ENCODE measurements at regions not wholly inside any gene's neighbourhood (a gene's known extent, or its start where the extent isn't known, plus 50 kb on each side); places are given as distances from the start of the nearest gene placed in this dataset.

- Histone ChIP-seq H3K9ac (no peak overlapping the region), H3K27ac (no peak overlapping the region), H3K4me3 (no peak overlapping the region), H3K4me1 (peaks cover 31% of the 10 kb centered on the region), H3K36me3 (no peaks in the 10 kb centered on the region), H4K20me1 (no peaks in the 10 kb centered on the region), H3K4me2 (no peak overlapping the region), H3K9me3 (peaks cover 4% of the 10 kb centered on the region; the same call in 1 of the 2 replicates), H3K27me3 (no peaks in the 10 kb centered on the region)
- no peak for TF ChIP-seq Cebpa-rat (IDR thresholded peaks at IDR 0.05)
These were observed 182.1 kb downstream of the C12orf50 start for GRCh38 chr12:87847147-87847546.

GRCh38 chr12:87846045-87846444 lies 183.2 kb downstream of the C12orf50 start:
- H3K27ac ChIP-seq, result no peak overlapping the region
- H3K4me3 ChIP-seq, result no peak overlapping the region
- no peak overlapping the region for H3K9ac ChIP-seq
- H3K36me3 ChIP-seq, result no peaks in the 10 kb centered on the region
- H3K27me3 ChIP-seq, result no peaks in the 10 kb centered on the region
- H3K4me2 ChIP-seq, result no peak overlapping the region
- TF ChIP-seq Cebpa-rat (IDR thresholded peaks at IDR 0.05), result no peak
- H3K9me3 ChIP-seq, result no peaks in the 10 kb centered on the region
- H4K20me1 ChIP-seq, result no peaks in the 10 kb centered on the region
- H3K4me1 ChIP-seq, result peaks cover 31% of the 10 kb centered on the region

GRCh38 chr12:87841935-87842334 lies 187.3 kb downstream of the C12orf50 start:
- H3K27me3 ChIP-seq, result no peaks in the 10 kb centered on the region
- no peak for TF ChIP-seq Cebpa-rat (IDR thresholded peaks at IDR 0.05)

GRCh38 chr12:87836190-87836589 lies 193.0 kb downstream of the C12orf50 start:
- no peak overlapping the region for H3K4me2 ChIP-seq
- no peaks in the 10 kb centered on the region for H3K27me3 ChIP-seq
- H3K4me3 ChIP-seq, result no peak overlapping the region
- no peaks in the 10 kb centered on the region for H3K4me1 ChIP-seq
- no peak for TF ChIP-seq Cebpa-rat (IDR thresholded peaks at IDR 0.05)
- no peak overlapping the region for H3K27ac ChIP-seq
- H4K20me1 ChIP-seq, result no peaks in the 10 kb centered on the region
- H3K9me3 ChIP-seq, result no peaks in the 10 kb centered on the region
- no peaks in the 10 kb centered on the region for H3K36me3 ChIP-seq
- no peak overlapping the region for H3K9ac ChIP-seq

More at GRCh38 chr12:87841935-87842334, 187.3 kb downstream of the C12orf50 start:
- H3K9me3 ChIP-seq, result no peaks in the 10 kb centered on the region
- no peaks in the 10 kb centered on the region for H4K20me1 ChIP-seq
- H3K4me3 ChIP-seq, result no peak overlapping the region
- no peaks in the 10 kb centered on the region for H3K4me1 ChIP-seq
- H3K36me3 ChIP-seq, result no peaks in the 10 kb centered on the region
- no peak overlapping the region for H3K4me2 ChIP-seq
- no peak overlapping the region for H3K27ac ChIP-seq
- no peak overlapping the region for H3K9ac ChIP-seq

GRCh38 chr12:87828382-87828973 lies 200.7 kb downstream of the C12orf50 start:
- Histone ChIP-seq H3K4me3 (no peak overlapping the region), H3K9ac (no peak overlapping the region), H3K4me1 (no peaks in the 10 kb centered on the region), H3K4me2 (no peak overlapping the region), H3K27ac (no peak overlapping the region), H4K20me1 (no peaks in the 10 kb centered on the region), H3K27me3 (no peaks in the 10 kb centered on the region), H3K36me3 (no peaks in the 10 kb centered on the region), H3K9me3 (no peaks in the 10 kb centered on the region)
- no peak for TF ChIP-seq Cebpa-rat (IDR thresholded peaks at IDR 0.05)

GRCh38 chr12:87827638-87828264 lies 201.4 kb downstream of the C12orf50 start:
- H3K4me2 ChIP-seq, result no peak overlapping the region
- no peaks in the 10 kb centered on the region for H3K27me3 ChIP-seq
- no peaks in the 10 kb centered on the region for H3K4me1 ChIP-seq
- no peak overlapping the region for H3K27ac ChIP-seq
- TF ChIP-seq Cebpa-rat (IDR thresholded peaks at IDR 0.05), result no peak
- H4K20me1 ChIP-seq, result no peaks in the 10 kb centered on the region
- H3K9ac ChIP-seq, result no peak overlapping the region
- no peaks in the 10 kb centered on the region for H3K9me3 ChIP-seq
- no peaks in the 10 kb centered on the region for H3K36me3 ChIP-seq
- H3K4me3 ChIP-seq, result no peak overlapping the region

- no peak overlapping the region for H3K4me3 ChIP-seq
- no peaks in the 10 kb centered on the region for H3K4me1 ChIP-seq
- no peak overlapping the region for H3K4me2 ChIP-seq
- no peak for TF ChIP-seq Cebpa-rat (IDR thresholded peaks at IDR 0.05)
- H3K9me3 ChIP-seq, result no peaks in the 10 kb centered on the region
- H4K20me1 ChIP-seq, result no peaks in the 10 kb centered on the region
- H3K9ac ChIP-seq, result no peak overlapping the region
- no peak overlapping the region for H3K27ac ChIP-seq
- no peaks in the 10 kb centered on the region for H3K36me3 ChIP-seq
- no peaks in the 10 kb centered on the region for H3K27me3 ChIP-seq
These were observed 206.3 kb downstream of the C12orf50 start for GRCh38 chr12:87822923-87823322.

GRCh38 chr12:87820524-87821202 lies 208.5 kb downstream of the C12orf50 start:
- H4K20me1 ChIP-seq, result no peaks in the 10 kb centered on the region
- H3K4me3 ChIP-seq, result no peak overlapping the region
- no peak overlapping the region for H3K27ac ChIP-seq
- H3K9ac ChIP-seq, result no peak overlapping the region
- H3K4me2 ChIP-seq, result no peak overlapping the region
- no peaks in the 10 kb centered on the region for H3K27me3 ChIP-seq
- no peaks in the 10 kb centered on the region for H3K9me3 ChIP-seq
- no peaks in the 10 kb centered on the region for H3K4me1 ChIP-seq
- no peaks in the 10 kb centered on the region for H3K36me3 ChIP-seq
- TF ChIP-seq Cebpa-rat (IDR thresholded peaks at IDR 0.05), result no peak

- Histone ChIP-seq H3K36me3 (no peaks in the 10 kb centered on the region), H3K27me3 (no peaks in the 10 kb centered on the region), H3K27ac (no peak overlapping the region), H3K9me3 (no peaks in the 10 kb centered on the region), H4K20me1 (no peaks in the 10 kb centered on the region), H3K4me2 (no peak overlapping the region), H3K4me1 (no peaks in the 10 kb centered on the region), H3K9ac (no peak overlapping the region), H3K4me3 (no peak overlapping the region)
- no peak for TF ChIP-seq Cebpa-rat (IDR thresholded peaks at IDR 0.05)
These were observed 210.8 kb downstream of the C12orf50 start for GRCh38 chr12:87818441-87818840.
